Activated CD4-positive, alpha-beta memory T cell treated with anti-CD3 and anti-CD28 coated beads for 36 hours (primary cell): ENCODE measurements at regions not wholly inside any gene's neighbourhood (a gene's known extent, or its start where the extent isn't known, plus 50 kb on each side); places are given as distances from the start of the nearest gene placed in this dataset.

Experiments
- CTCF ChIA-PET: fragments of 350-600 bp; sonication (Branson Sonifier 250); formaldehyde crosslinking; loops from one replicate; lab custom pipeline; 2021; ENCODE audit warnings: antibody characterized with exemption, inconsistent platforms; lab: Charles Lee
- POLR2A ChIA-PET: fragments of 350-600 bp; sonication (Branson Sonifier 250); formaldehyde crosslinking; loops from one replicate; lab custom pipeline; 2021; ENCODE audit warnings: antibody characterized with exemption; lab: Charles Lee
- DNase-seq: peaks from one replicate; pipeline ENCODE4 v3.0.0-alpha.2; 2020
- H3K27ac Mint-ChIP-seq: one replicate; pipeline ENCODE4 v1.8.0; 2021; ENCODE audit warnings: mixed read lengths
- H3K27me3 Mint-ChIP-seq: one replicate; pipeline ENCODE4 v1.8.0; 2021; ENCODE audit warnings: mixed read lengths
- H3K36me3 Mint-ChIP-seq: one replicate; pipeline ENCODE4 v1.8.0; 2021; ENCODE audit warnings: mixed read lengths
- H3K4me1 Mint-ChIP-seq: one replicate; pipeline ENCODE4 v1.8.0; 2021; ENCODE audit warnings: low read depth, mixed read lengths
- H3K4me3 Mint-ChIP-seq: one replicate; pipeline ENCODE4 v1.8.0; 2021; ENCODE audit warnings: mild to moderate bottlenecking, mixed read lengths
- H3K9me3 Mint-ChIP-seq: one replicate; pipeline ENCODE4 v1.8.0; 2021; ENCODE audit warnings: mixed read lengths
- intact Hi-C: fragments of 100-400 bp; cut with micrococcal nuclease; formaldehyde crosslinking; loops from one replicate; pipeline ENCODE4 v1.15.1; 2023

GRCh38 chr2:220660277-220661145, 911.6 kb downstream of the EPHA4 start:
- peaks cover 3% of the 10 kb centered on the region for H3K27me3 Mint-ChIP-seq
- POLR2A ChIA-PET: no interaction called here
- intact Hi-C loops: no loop called here

GRCh38 chr2:220662431-220662830, 909.7 kb downstream of the EPHA4 start:
- H3K4me3 Mint-ChIP-seq: no peak overlapping the region
- ChIA-PET POLR2A (no interaction called here), CTCF (no interaction called here)
- no peaks in the 10 kb centered on the region for H3K9me3 Mint-ChIP-seq
- H3K27ac Mint-ChIP-seq: no peak overlapping the region
- no peak for DNase-seq
- no peaks in the 10 kb centered on the region for H3K4me1 Mint-ChIP-seq
- intact Hi-C loops: no loop called here
- peaks cover 3% of the 10 kb centered on the region for H3K27me3 Mint-ChIP-seq
- no peaks in the 10 kb centered on the region for H3K36me3 Mint-ChIP-seq

More at GRCh38 chr2:220660277-220661145, 911.6 kb downstream of the EPHA4 start:
- Mint-ChIP-seq H3K9me3 (no peaks in the 10 kb centered on the region), H3K36me3 (no peaks in the 10 kb centered on the region), H3K27ac (no peak overlapping the region), H3K4me3 (no peak overlapping the region), H3K4me1 (no peaks in the 10 kb centered on the region)
- no peak for DNase-seq
- CTCF ChIA-PET: no interaction called here

GRCh38 chr2:220663065-220663464, 909.0 kb downstream of the EPHA4 start:
- no peak overlapping the region for H3K4me3 Mint-ChIP-seq
- POLR2A ChIA-PET: no interaction called here
- H3K9me3 Mint-ChIP-seq: no peaks in the 10 kb centered on the region
- intact Hi-C loops: no loop called here
- no peak overlapping the region for H3K27ac Mint-ChIP-seq
- no peak for DNase-seq
- no peaks in the 10 kb centered on the region for H3K36me3 Mint-ChIP-seq
- no peaks in the 10 kb centered on the region for H3K4me1 Mint-ChIP-seq
- no peaks in the 10 kb centered on the region for H3K27me3 Mint-ChIP-seq
- CTCF ChIA-PET: no interaction called here

GRCh38 chr2:220664272-220665107, 907.6 kb downstream of the EPHA4 start:
- POLR2A ChIA-PET: no interaction called here

GRCh38 chr2:220665108-220665471, 907.0 kb downstream of the EPHA4 start:
- ChIA-PET CTCF (no interaction called here), POLR2A (no interaction called here)
- H3K9me3 Mint-ChIP-seq: no peaks in the 10 kb centered on the region
- H3K36me3 Mint-ChIP-seq: no peaks in the 10 kb centered on the region
- H3K4me1 Mint-ChIP-seq: no peaks in the 10 kb centered on the region
- H3K27me3 Mint-ChIP-seq: peaks cover 7% of the 10 kb centered on the region
- DNase-seq: no peak
- H3K27ac Mint-ChIP-seq: no peak overlapping the region
- H3K4me3 Mint-ChIP-seq: no peak overlapping the region
- intact Hi-C loops: no loop called here

More at GRCh38 chr2:220664272-220665107, 907.6 kb downstream of the EPHA4 start:
- no peak overlapping the region for H3K27ac Mint-ChIP-seq
- H3K27me3 Mint-ChIP-seq: peaks cover 5% of the 10 kb centered on the region
- H3K4me3 Mint-ChIP-seq: no peak overlapping the region
- no peaks in the 10 kb centered on the region for H3K9me3 Mint-ChIP-seq
- intact Hi-C loops: no loop called here
- no peaks in the 10 kb centered on the region for H3K36me3 Mint-ChIP-seq
- no peak for DNase-seq
- CTCF ChIA-PET: no interaction called here
- H3K4me1 Mint-ChIP-seq: no peaks in the 10 kb centered on the region

- Mint-ChIP-seq H3K27ac (no peak overlapping the region), H3K4me1 (no peaks in the 10 kb centered on the region), H3K36me3 (no peaks in the 10 kb centered on the region), H3K27me3 (peaks cover 11% of the 10 kb centered on the region), H3K4me3 (no peak overlapping the region), H3K9me3 (no peaks in the 10 kb centered on the region)
- intact Hi-C loops: no loop called here
- ChIA-PET CTCF (no interaction called here), POLR2A (no interaction called here)
- no peak for DNase-seq
These were observed 902.8 kb downstream of the EPHA4 start for GRCh38 chr2:220669324-220669723.

- no peak for DNase-seq
- Mint-ChIP-seq H3K36me3 (no peaks in the 10 kb centered on the region), H3K4me3 (no peak overlapping the region), H3K27ac (no peak overlapping the region), H3K9me3 (no peaks in the 10 kb centered on the region), H3K4me1 (no peaks in the 10 kb centered on the region), H3K27me3 (peaks cover 11% of the 10 kb centered on the region)
- POLR2A ChIA-PET: no interaction called here
- intact Hi-C loops: no loop called here
- CTCF ChIA-PET: no interaction called here
These were observed 901.6 kb downstream of the EPHA4 start for GRCh38 chr2:220670511-220670910.

GRCh38 chr2:220673151-220673874, 898.8 kb downstream of the EPHA4 start:
- no peak overlapping the region for H3K27ac Mint-ChIP-seq
- intact Hi-C loops: no loop called here
- CTCF ChIA-PET: no interaction called here
- no peaks in the 10 kb centered on the region for H3K36me3 Mint-ChIP-seq
- H3K4me3 Mint-ChIP-seq: no peak overlapping the region
- H3K4me1 Mint-ChIP-seq: no peaks in the 10 kb centered on the region
- POLR2A ChIA-PET: no interaction called here
- peaks cover 11% of the 10 kb centered on the region for H3K27me3 Mint-ChIP-seq
- no peaks in the 10 kb centered on the region for H3K9me3 Mint-ChIP-seq
- DNase-seq: no peak

- Mint-ChIP-seq H3K9me3 (no peaks in the 10 kb centered on the region), H3K36me3 (no peaks in the 10 kb centered on the region), H3K27ac (no peak overlapping the region), H3K4me1 (no peaks in the 10 kb centered on the region), H3K27me3 (peaks cover 12% of the 10 kb centered on the region), H3K4me3 (no peak overlapping the region)
- DNase-seq: no peak
- intact Hi-C loops: no loop called here
- POLR2A ChIA-PET: no interaction called here
- CTCF ChIA-PET: no interaction called here
These were observed 898.1 kb downstream of the EPHA4 start for GRCh38 chr2:220674033-220674432.

- ChIA-PET CTCF (no interaction called here), POLR2A (no interaction called here)
- no peak for DNase-seq
- H3K4me1 Mint-ChIP-seq: no peaks in the 10 kb centered on the region
- intact Hi-C loops: no loop called here
- peaks cover 8% of the 10 kb centered on the region for H3K27me3 Mint-ChIP-seq
- no peaks in the 10 kb centered on the region for H3K36me3 Mint-ChIP-seq
- H3K27ac Mint-ChIP-seq: no peak overlapping the region
- H3K9me3 Mint-ChIP-seq: no peaks in the 10 kb centered on the region
- H3K4me3 Mint-ChIP-seq: no peak overlapping the region
These were observed 895.4 kb downstream of the EPHA4 start for GRCh38 chr2:220676695-220677094.

- Mint-ChIP-seq H3K4me3 (no peak overlapping the region), H3K27ac (no peak overlapping the region), H3K27me3 (peaks cover 6% of the 10 kb centered on the region), H3K9me3 (no peaks in the 10 kb centered on the region), H3K4me1 (no peaks in the 10 kb centered on the region), H3K36me3 (no peaks in the 10 kb centered on the region)
- DNase-seq: no peak
- ChIA-PET POLR2A (no interaction called here), CTCF (no interaction called here)
- intact Hi-C loops: no loop called here
These were observed 893.2 kb downstream of the EPHA4 start for GRCh38 chr2:220678943-220679342.

- DNase-seq: no peak
- Mint-ChIP-seq H3K4me3 (no peak overlapping the region), H3K27me3 (peaks cover 15% of the 10 kb centered on the region), H3K27ac (no peak overlapping the region), H3K36me3 (no peaks in the 10 kb centered on the region), H3K4me1 (no peaks in the 10 kb centered on the region), H3K9me3 (no peaks in the 10 kb centered on the region)
- intact Hi-C loops: loop anchor here (10.0 kb wide), 1 partner anchor 252 kb away; no protein-coding TSS in a partner anchor
- ChIA-PET POLR2A (no interaction called here), CTCF (no interaction called here)
These were observed 889.5 kb downstream of the EPHA4 start for GRCh38 chr2:220682616-220683015.
